Activated CD4-positive, alpha-beta T cell treated with anti-CD3 and anti-CD28 coated beads, Interleukin-2, amount 50 U/mL, for 16 hours (primary cell): ENCODE measurements at regions not wholly inside any gene's neighbourhood (a gene's known extent, or its start where the extent isn't known, plus 50 kb on each side); places are given as distances from the start of the nearest gene placed in this dataset.
"Not testable (repeated sequence)": the region's sequence is repeated elsewhere in the genome, so short reads cannot be mapped to it uniquely, and the experiment has no call there.

Source experiments
- DNase-seq: peaks from one replicate; pipeline ENCODE4 v3.0.0-alpha.2; 2020

- not testable (repeated sequence) for DNase-seq
Observed at GRCh38 chr2:89756616-89757015, 1065.1 kb downstream of the RPIA start.

GRCh38 chr2:89758332-89759026, 1067.0 kb downstream of the RPIA start:
- DNase-seq = not testable (repeated sequence)

GRCh38 chr2:89760762-89761161, 1069.3 kb downstream of the RPIA start:
- not testable (repeated sequence) for DNase-seq

GRCh38 chr2:89761171-89761570, 1069.7 kb downstream of the RPIA start:
- DNase-seq = not testable (repeated sequence)

GRCh38 chr2:89761863-89762262, 1070.4 kb downstream of the RPIA start:
- DNase-seq = not testable (repeated sequence)

- not testable (repeated sequence) for DNase-seq
Observed at GRCh38 chr2:89762461-89763253, 1071.2 kb downstream of the RPIA start.

- DNase-seq = no peak
Observed at GRCh38 chr2:89763254-89763580, 1071.7 kb downstream of the RPIA start.

GRCh38 chr2:89763581-89764485, 1072.4 kb downstream of the RPIA start:
- DNase-seq = no peak

- not testable (repeated sequence) for DNase-seq
Observed at GRCh38 chr2:89764571-89765360, 1073.3 kb downstream of the RPIA start.

GRCh38 chr2:89765361-89765718, 1073.9 kb downstream of the RPIA start:
- not testable (repeated sequence) for DNase-seq

- not testable (repeated sequence) for DNase-seq
Observed at GRCh38 chr2:89766141-89766990, 1074.9 kb downstream of the RPIA start.

GRCh38 chr2:89767058-89767457, 1075.6 kb downstream of the RPIA start:
- DNase-seq = not testable (repeated sequence)

- no peak for DNase-seq
Observed at GRCh38 chr2:89767572-89768435, 1076.3 kb downstream of the RPIA start.

GRCh38 chr2:89775885-89776284, 1084.4 kb downstream of the RPIA start:
- DNase-seq = no peak

GRCh38 chr2:89780318-89780717, 1088.8 kb downstream of the RPIA start:
- no peak for DNase-seq

GRCh38 chr2:89781962-89782361, 1090.5 kb downstream of the RPIA start:
- no peak for DNase-seq

GRCh38 chr2:89784960-89785359, 1093.5 kb downstream of the RPIA start:
- no peak for DNase-seq

GRCh38 chr2:89785528-89785927, 1094.1 kb downstream of the RPIA start:
- not testable (repeated sequence) for DNase-seq

GRCh38 chr2:89786642-89787041, 1095.2 kb downstream of the RPIA start:
- DNase-seq = not testable (repeated sequence)

GRCh38 chr2:89795530-89795929, 1104.1 kb downstream of the RPIA start:
- not testable (repeated sequence) for DNase-seq
